HG03159 (cell line): ENCODE measurements at regions not wholly inside any gene's neighbourhood (a gene's known extent, or its start where the extent isn't known, plus 50 kb on each side); places are given as distances from the start of the nearest gene placed in this dataset.

Experiments used
- ATAC-seq: cut with Tn5 transposase; IDR thresholded peaks from one replicate; pipeline ENCODE4 v1.9.1; 2021; ENCODE audit warnings: mild to moderate bottlenecking, moderate library complexity; ENCODE audit not compliant: unreplicated experiment

- no peak for ATAC-seq
Measured at GRCh38 chr2:181300600-181301291, 156.4 kb upstream of the ITGA4 start.

DNA sequence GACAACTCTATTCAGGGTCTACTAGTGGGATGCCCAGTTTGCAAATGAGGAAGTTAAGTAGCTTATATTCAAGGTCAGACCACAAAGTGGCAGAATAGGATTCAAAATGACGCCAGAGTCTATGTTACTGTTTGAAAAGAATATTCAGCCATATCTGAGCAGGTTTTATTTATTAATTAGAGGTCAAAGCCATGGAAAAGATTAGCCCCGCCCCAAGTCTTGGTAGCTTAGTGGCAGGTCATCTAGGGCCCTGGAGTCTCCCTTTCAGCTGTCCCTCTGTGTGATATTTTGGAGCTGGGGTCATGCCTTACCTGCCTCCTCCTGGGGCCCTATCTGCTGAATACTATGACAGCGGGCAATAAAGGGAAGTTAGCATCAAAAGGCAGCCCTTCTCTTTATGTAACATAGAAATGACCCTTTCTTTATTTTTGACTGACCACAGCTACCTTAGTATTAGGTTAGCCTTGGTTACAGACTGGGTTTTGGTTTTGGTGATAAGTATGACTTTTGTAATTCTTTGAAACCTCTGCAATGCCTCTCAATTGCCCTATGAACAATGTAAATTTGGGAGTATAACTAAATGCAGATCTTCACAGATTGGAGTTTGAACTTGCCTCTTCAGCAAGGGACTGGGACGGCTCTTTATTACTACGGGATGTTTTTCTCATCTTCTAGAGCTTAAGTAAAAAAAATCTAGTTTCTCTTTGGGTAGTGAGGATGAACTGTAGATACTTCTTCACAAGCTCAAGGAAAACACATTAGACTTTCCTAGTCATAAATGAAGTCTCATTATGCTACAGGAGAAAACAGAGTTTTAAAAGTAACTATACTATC is 153.0 kb upstream of the ITGA4 start:
- peak; percentile 34 for ATAC-seq

GRCh38 chr2:181305301-181306123 is 151.7 kb upstream of the ITGA4 start:
- ATAC-seq, result peak; percentile 89

GRCh38 chr2:181306785-181307184 is 150.4 kb upstream of the ITGA4 start:
- peak; percentile 24 for ATAC-seq

DNA sequence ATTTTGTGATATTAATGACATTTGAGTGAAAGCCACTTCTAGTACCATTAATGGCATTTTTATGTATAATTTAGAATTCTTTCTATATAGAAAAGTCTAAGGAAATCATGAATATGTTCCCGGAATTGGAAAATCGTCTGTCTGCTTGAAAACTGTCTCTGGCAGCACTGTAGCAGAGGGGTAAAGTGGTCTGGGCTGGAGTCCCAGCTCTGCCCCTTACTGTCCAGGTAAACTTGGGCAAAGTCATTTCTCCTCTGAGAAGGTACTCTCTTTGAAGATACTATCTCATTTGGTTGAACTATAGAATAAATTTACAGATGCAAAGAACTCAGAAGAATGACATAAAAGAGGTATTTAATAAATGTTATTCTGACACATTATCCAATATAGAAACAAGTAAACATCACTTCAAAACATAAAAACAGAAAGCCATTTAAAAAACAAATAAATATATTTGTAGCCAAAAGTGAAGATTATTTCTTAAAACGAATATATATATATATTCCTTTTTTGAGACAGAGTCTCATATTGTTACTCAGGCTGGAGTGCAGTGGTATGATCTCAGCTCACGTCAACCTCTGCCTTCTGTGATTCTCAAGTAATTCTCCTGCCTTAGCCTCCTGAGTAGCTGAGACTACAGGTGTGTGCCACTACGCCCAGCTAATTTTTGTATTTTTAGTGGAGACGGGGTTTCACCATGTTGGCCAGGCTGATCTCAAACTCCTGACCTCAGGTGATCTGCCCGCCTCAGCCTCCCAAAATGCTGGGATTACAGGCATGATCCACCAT is 149.8 kb upstream of the ITGA4 start:
- no peak for ATAC-seq

- no peak for ATAC-seq
Measured at GRCh38 chr2:181308766-181309515, 148.2 kb upstream of the ITGA4 start.

- no peak for ATAC-seq
Measured at GRCh38 chr2:181309586-181309985, 147.6 kb upstream of the ITGA4 start.

DNA sequence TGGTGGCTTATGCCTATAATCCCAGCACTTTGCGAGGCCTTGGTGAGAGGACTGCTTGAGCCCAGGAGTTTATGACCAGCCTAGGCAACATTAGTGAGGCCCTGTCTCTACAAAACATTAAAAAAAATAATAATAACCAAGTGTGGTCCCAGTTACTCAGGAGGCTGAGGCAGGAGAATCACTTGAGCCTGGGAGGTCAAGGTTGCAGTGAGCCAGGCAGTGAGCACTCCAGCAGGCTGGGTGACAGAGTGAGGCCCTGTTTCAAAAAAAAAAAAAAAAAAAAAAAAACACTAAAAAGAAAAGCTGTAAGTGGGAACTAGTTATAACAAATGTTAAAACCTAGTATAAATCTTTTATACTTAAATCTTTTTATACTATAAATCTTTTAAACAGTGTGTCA is 146.2 kb upstream of the ITGA4 start:
- no peak for ATAC-seq

DNA sequence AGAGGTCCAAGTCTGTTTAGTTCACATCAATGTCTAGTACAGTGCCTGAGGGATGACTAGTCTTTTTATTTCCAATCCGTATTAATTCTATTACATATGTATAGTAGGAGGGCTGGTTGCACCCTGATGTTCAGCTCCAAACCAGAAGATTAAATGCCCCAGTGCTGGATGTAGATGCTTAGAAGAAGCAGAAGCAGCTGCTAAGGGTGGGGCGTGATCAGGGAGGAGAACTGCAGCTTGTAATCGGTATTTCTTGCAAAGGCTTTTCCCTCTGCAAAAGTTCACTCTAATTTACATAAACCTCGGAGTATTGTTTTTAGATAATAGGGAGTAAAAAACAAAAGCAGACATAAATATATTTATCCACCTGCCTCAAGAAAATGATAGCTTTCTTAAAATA is 145.3 kb upstream of the ITGA4 start:
- no peak for ATAC-seq

GRCh38 chr2:181312515-181312927 is 144.7 kb upstream of the ITGA4 start:
- ATAC-seq, result peak; percentile 82

- ATAC-seq, result no peak
Measured at GRCh38 chr2:181313845-181314244, 143.3 kb upstream of the ITGA4 start.

DNA sequence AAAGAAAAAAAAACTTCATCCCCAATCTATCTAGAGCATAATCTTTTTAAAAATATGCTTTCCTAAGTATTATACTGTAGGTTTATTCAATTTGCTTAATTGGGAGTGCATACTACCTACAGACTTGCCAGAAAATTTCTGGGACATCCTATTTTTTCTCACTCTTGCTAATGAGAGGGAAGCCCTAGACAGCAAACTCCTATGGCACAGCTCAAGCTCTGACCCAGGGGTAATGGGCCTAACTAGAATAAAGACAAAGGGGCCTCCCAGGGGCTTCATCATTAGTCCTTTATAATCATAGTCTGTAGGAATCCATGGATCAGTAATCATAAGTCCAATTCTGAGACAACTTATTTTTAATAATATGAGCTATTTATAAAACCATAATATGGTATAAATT is 142.6 kb upstream of the ITGA4 start:
- no peak for ATAC-seq

- ATAC-seq, result no peak
Measured at GRCh38 chr2:181317511-181317910, 139.7 kb upstream of the ITGA4 start.

DNA sequence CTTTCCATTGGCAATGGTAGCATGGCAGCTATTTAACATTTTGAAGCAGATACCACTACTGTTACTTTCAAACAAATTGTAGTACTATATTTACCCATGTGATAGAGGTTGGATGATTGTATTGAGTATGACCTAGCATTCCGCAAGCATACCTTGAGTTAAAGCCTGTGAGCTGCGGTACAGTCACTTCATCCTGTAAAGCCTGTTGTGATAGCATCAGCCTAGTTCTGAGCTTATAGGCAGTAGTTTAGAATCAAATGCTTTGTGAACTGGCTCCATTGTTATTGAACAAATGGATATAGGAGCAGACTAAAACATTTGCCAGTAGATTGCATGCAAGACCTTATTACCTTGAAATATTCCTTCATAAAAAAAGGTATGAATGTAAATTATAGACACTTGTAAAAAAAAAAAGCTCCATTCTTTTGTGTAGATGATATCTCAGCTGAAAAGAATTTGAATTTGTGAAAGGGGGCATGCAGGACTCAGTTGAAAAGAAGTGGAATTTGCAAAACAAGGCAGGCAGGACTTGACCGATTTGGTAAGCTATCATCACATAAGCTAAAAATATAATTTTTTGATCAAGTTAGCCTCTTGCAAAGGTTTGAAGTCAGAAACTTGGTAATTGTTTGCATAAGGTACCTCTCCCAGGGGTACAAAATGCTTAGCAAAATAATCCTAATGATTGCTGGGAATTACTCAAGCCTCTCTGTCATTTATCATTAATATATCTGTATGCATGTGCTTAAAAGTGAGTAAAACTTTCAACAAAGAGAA is 138.5 kb upstream of the ITGA4 start:
- no peak for ATAC-seq

DNA sequence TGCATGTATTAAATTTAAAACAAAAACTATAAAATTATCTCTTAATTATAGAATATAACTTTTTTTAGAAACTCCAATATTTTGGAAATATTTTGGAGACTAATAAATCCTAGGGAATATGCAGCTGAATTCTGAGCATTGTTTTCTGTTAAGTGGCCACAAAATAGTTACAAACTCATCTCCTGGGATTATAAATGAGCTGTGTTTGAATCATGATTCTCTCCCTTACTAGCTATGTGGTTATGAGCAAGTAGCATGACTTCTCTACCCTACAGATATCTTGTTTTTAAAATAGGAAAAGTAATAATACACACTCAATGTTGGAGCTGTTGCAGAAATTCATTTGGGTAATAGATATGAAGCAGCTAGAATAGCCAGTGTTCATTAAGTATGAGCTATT is 137.9 kb upstream of the ITGA4 start:
- ATAC-seq, result no peak

GRCh38 chr2:181320638-181321037 is 136.5 kb upstream of the ITGA4 start:
- no peak for ATAC-seq

DNA sequence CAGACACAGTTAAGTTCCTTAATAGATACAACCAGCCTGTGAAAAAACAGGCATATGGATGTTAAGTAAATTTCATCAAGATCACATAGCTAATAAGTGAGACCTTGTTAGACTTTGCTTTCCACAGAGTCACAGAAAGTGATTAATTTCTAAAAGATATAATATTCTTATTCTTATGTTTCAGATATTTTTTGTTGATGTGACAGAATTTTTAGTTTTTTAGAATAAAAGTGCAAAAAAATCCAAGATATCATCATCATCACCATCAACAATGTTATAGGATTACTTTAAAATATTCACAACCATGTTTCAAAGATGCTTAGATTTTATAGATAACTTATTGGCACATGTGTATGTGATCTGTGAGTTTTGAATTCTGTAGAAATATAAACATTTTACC is 132.3 kb upstream of the ITGA4 start:
- no peak for ATAC-seq

- no peak for ATAC-seq
Measured at GRCh38 chr2:181326661-181327060, 130.5 kb upstream of the ITGA4 start.

GRCh38 chr2:181330286-181330685 is 126.9 kb upstream of the ITGA4 start:
- ATAC-seq, result no peak
